Muscle of leg (tissue), 3 donors: ENCODE measurements at regions not wholly inside any gene's neighbourhood (a gene's known extent, or its start where the extent isn't known, plus 50 kb on each side); places are given as distances from the start of the nearest gene placed in this dataset.

ENCODE experiments used
- DNase-seq: peaks from one replicate; pipeline ENCODE4 v3.0.0; 2013
- H3K27ac ChIP-seq: one replicate; pipeline ENCODE4 v1.5.1; 2013; ENCODE audit warnings: mild to moderate bottlenecking, low read length, control low read depth
- H3K27me3 ChIP-seq: one replicate; pipeline ENCODE4 v1.6.1; 2013; ENCODE audit warnings: low read length; ENCODE audit not compliant: control insufficient read depth, insufficient read depth
- H3K36me3 ChIP-seq: one replicate; pipeline ENCODE4 v1.6.1; 2013; ENCODE audit warnings: low read length; ENCODE audit not compliant: control insufficient read depth, insufficient read depth
- H3K4me1 ChIP-seq: one replicate; pipeline ENCODE4 v1.6.1; 2013; ENCODE audit warnings: low read length; ENCODE audit not compliant: control insufficient read depth, insufficient read depth
- H3K4me3 ChIP-seq: one replicate; pipeline ENCODE4 v1.5.1; 2013; ENCODE audit warnings: low read length, control low read depth
- H3K9me3 ChIP-seq: replicated peaks from 2 replicates; pipeline ENCODE4 v1.6.1; 2013; ENCODE audit warnings: low read depth, low read length; ENCODE audit not compliant: control insufficient read depth
- WGBS: methylation state at CpG from one replicate; pipeline ENCODE4 v1.1.5; 2013; ENCODE audit warnings: missing lambda C conversion rate; ENCODE audit not compliant: insufficient coverage; 5-methylcytosine and 5-hydroxymethylcytosine counted together

GRCh38 chr16:62194828-62195227, 158.6 kb upstream of the CDH8 start:
- WGBS, result no CpG with 5 or more reads among the region's 3 CpGs
- H3K27ac ChIP-seq, result no peak overlapping the region
- no peaks in the 10 kb centered on the region for H3K36me3 ChIP-seq
- H3K9me3 ChIP-seq, result no peaks in the 10 kb centered on the region
- H3K4me3 ChIP-seq, result no peak overlapping the region
- DNase-seq, result no peak
- H3K27me3 ChIP-seq, result no peaks in the 10 kb centered on the region
- no peaks in the 10 kb centered on the region for H3K4me1 ChIP-seq

- Histone ChIP-seq H3K36me3 (no peaks in the 10 kb centered on the region), H3K27ac (no peak overlapping the region), H3K27me3 (no peaks in the 10 kb centered on the region), H3K9me3 (no peaks in the 10 kb centered on the region), H3K4me1 (no peaks in the 10 kb centered on the region), H3K4me3 (no peak overlapping the region)
- DNase-seq, result peak; percentile 43
- no CpG with 5 or more reads among the region's 2 CpGs for WGBS
These were observed 154.2 kb upstream of the CDH8 start for GRCh38 chr16:62190426-62190825.

GRCh38 chr16:62177351-62178203, 141.3 kb upstream of the CDH8 start:
- no peak overlapping the region for H3K4me3 ChIP-seq
- no peaks in the 10 kb centered on the region for H3K4me1 ChIP-seq
- no peaks in the 10 kb centered on the region for H3K27me3 ChIP-seq
- WGBS, result 100% methylated on average over 1 of the region's 11 CpGs
- no peak overlapping the region for H3K27ac ChIP-seq
- no peaks in the 10 kb centered on the region for H3K9me3 ChIP-seq
- no peak for DNase-seq
- no peaks in the 10 kb centered on the region for H3K36me3 ChIP-seq

- Histone ChIP-seq H3K4me3 (no peak overlapping the region), H3K4me1 (no peaks in the 10 kb centered on the region), H3K27ac (no peak overlapping the region), H3K27me3 (no peaks in the 10 kb centered on the region), H3K9me3 (peaks cover 13% of the 10 kb centered on the region), H3K36me3 (no peaks in the 10 kb centered on the region)
- 90% methylated on average over 2 of the region's 2 CpGs for WGBS
- DNase-seq, result no peak
These were observed 134.4 kb upstream of the CDH8 start for GRCh38 chr16:62170642-62171041.

- WGBS, result no CpG with 5 or more reads among the region's 1 CpG
- no peaks in the 10 kb centered on the region for H3K4me1 ChIP-seq
- DNase-seq, result no peak
- H3K9me3 ChIP-seq, result peaks cover 13% of the 10 kb centered on the region
- no peak overlapping the region for H3K27ac ChIP-seq
- no peak overlapping the region for H3K4me3 ChIP-seq
- H3K36me3 ChIP-seq, result no peaks in the 10 kb centered on the region
- H3K27me3 ChIP-seq, result no peaks in the 10 kb centered on the region
These were observed 131.3 kb upstream of the CDH8 start for GRCh38 chr16:62167551-62167950.

- H3K4me1 ChIP-seq, result no peaks in the 10 kb centered on the region
- H3K27me3 ChIP-seq, result no peaks in the 10 kb centered on the region
- no peaks in the 10 kb centered on the region for H3K9me3 ChIP-seq
- H3K27ac ChIP-seq, result no peak overlapping the region
- H3K4me3 ChIP-seq, result no peak overlapping the region
- DNase-seq, result no peak
- no peaks in the 10 kb centered on the region for H3K36me3 ChIP-seq
- WGBS, result no CpG with 5 or more reads among the region's 3 CpGs
These were observed 121.3 kb upstream of the CDH8 start for GRCh38 chr16:62157544-62157943.

- H3K4me3 ChIP-seq, result no peak overlapping the region
- H3K9me3 ChIP-seq, result no peaks in the 10 kb centered on the region
- H3K27me3 ChIP-seq, result no peaks in the 10 kb centered on the region
- H3K36me3 ChIP-seq, result no peaks in the 10 kb centered on the region
- no CpG with 5 or more reads among the region's 2 CpGs for WGBS
- no peaks in the 10 kb centered on the region for H3K4me1 ChIP-seq
- H3K27ac ChIP-seq, result no peak overlapping the region
- no peak for DNase-seq
These were observed 120.7 kb upstream of the CDH8 start for GRCh38 chr16:62156971-62157370.

- no peak for DNase-seq
- no peaks in the 10 kb centered on the region for H3K36me3 ChIP-seq
- no peaks in the 10 kb centered on the region for H3K4me1 ChIP-seq
- no peak overlapping the region for H3K4me3 ChIP-seq
- H3K9me3 ChIP-seq, result no peaks in the 10 kb centered on the region
- H3K27me3 ChIP-seq, result no peaks in the 10 kb centered on the region
- no peak overlapping the region for H3K27ac ChIP-seq
These were observed 113.4 kb upstream of the CDH8 start for GRCh38 chr16:62149631-62150030.

GRCh38 chr16:62137996-62138395, 101.8 kb upstream of the CDH8 start:
- no CpG with 5 or more reads among the region's 3 CpGs for WGBS
- H3K36me3 ChIP-seq, result no peaks in the 10 kb centered on the region

GRCh38 chr16:62135911-62136310, 99.7 kb upstream of the CDH8 start:
- Histone ChIP-seq H3K4me3 (no peak overlapping the region), H3K9me3 (peaks cover 18% of the 10 kb centered on the region), H3K36me3 (no peaks in the 10 kb centered on the region), H3K4me1 (no peaks in the 10 kb centered on the region), H3K27ac (no peak overlapping the region), H3K27me3 (no peaks in the 10 kb centered on the region)
- no peak for DNase-seq
- WGBS, result no CpG with 5 or more reads among the region's 2 CpGs

More at GRCh38 chr16:62137996-62138395, 101.8 kb upstream of the CDH8 start:
- peak; percentile 81 for DNase-seq
- peaks cover 17% of the 10 kb centered on the region for H3K9me3 ChIP-seq
- no peak overlapping the region for H3K27ac ChIP-seq
- H3K4me1 ChIP-seq, result no peaks in the 10 kb centered on the region
- no peaks in the 10 kb centered on the region for H3K27me3 ChIP-seq
- no peak overlapping the region for H3K4me3 ChIP-seq

GRCh38 chr16:62135446-62135845, 99.2 kb upstream of the CDH8 start:
- Histone ChIP-seq H3K27me3 (no peaks in the 10 kb centered on the region), H3K4me3 (no peak overlapping the region), H3K9me3 (peaks cover 18% of the 10 kb centered on the region), H3K36me3 (no peaks in the 10 kb centered on the region), H3K27ac (no peak overlapping the region), H3K4me1 (no peaks in the 10 kb centered on the region)
- WGBS, result no CpG with 5 or more reads among the region's 1 CpG
- DNase-seq, result no peak
